HG03575 (cell line): ENCODE measurements at regions not wholly inside any gene's neighbourhood (a gene's known extent, or its start where the extent isn't known, plus 50 kb on each side); places are given as distances from the start of the nearest gene placed in this dataset.
"Not testable (repeated sequence)": the region's sequence is repeated elsewhere in the genome, so short reads cannot be mapped to it uniquely, and the experiment has no call there.

Experiments
- ATAC-seq: cut with Tn5 transposase; IDR thresholded peaks from one replicate; pipeline ENCODE4 v1.9.1; 2021; ENCODE audit not compliant: unreplicated experiment, insufficient number of reproducible peaks, low FRiP score; ENCODE audit errors: extremely low read depth

GRCh38 chr6:15102241-15102640 lies 143.6 kb upstream of the JARID2 start:
- no peak for ATAC-seq

- ATAC-seq, result no peak
These were observed 138.8 kb upstream of the JARID2 start for GRCh38 chr6:15106958-15107643.

GRCh38 chr6:15107644-15108382 lies 138.1 kb upstream of the JARID2 start:
- no peak for ATAC-seq

- ATAC-seq, result no peak
These were observed 137.5 kb upstream of the JARID2 start for GRCh38 chr6:15108383-15108715.

- ATAC-seq, result no peak
These were observed 136.4 kb upstream of the JARID2 start for GRCh38 chr6:15109338-15110090.

GRCh38 chr6:15110726-15111354 lies 135.0 kb upstream of the JARID2 start:
- no peak for ATAC-seq

- not testable (repeated sequence) for ATAC-seq
These were observed 134.3 kb upstream of the JARID2 start for GRCh38 chr6:15111576-15111975.

- ATAC-seq, result no peak
These were observed 132.3 kb upstream of the JARID2 start for GRCh38 chr6:15113587-15113986.

- no peak for ATAC-seq
These were observed 131.8 kb upstream of the JARID2 start for GRCh38 chr6:15114061-15114460.

- ATAC-seq, result no peak
These were observed 129.0 kb upstream of the JARID2 start for GRCh38 chr6:15116889-15117288.

GRCh38 chr6:15121443-15121842 lies 124.4 kb upstream of the JARID2 start:
- ATAC-seq, result no peak

- ATAC-seq, result no peak
These were observed 123.8 kb upstream of the JARID2 start for GRCh38 chr6:15121977-15122550.

- ATAC-seq, result no peak
These were observed 116.0 kb upstream of the JARID2 start for GRCh38 chr6:15129887-15130286.

- ATAC-seq, result no peak
These were observed 114.6 kb upstream of the JARID2 start for GRCh38 chr6:15131234-15131633.

GRCh38 chr6:15131651-15132061 lies 114.2 kb upstream of the JARID2 start:
- ATAC-seq, result no peak

GRCh38 chr6:15132167-15132566 lies 113.7 kb upstream of the JARID2 start:
- ATAC-seq, result no peak

GRCh38 chr6:15132854-15133670 lies 112.8 kb upstream of the JARID2 start:
- no peak for ATAC-seq

- ATAC-seq, result no peak
These were observed 108.8 kb upstream of the JARID2 start for GRCh38 chr6:15137086-15137485.
